WERI-Rb-1 (cell line): ENCODE measurements at regions not wholly inside any gene's neighbourhood (a gene's known extent, or its start where the extent isn't known, plus 50 kb on each side); places are given as distances from the start of the nearest gene placed in this dataset.

ENCODE experiments used
- DNase-seq: peaks from one replicate; pipeline ENCODE4 v3.0.0-alpha.2; 2020
- H3K27ac ChIP-seq: fragments of 250-450 bp; sonication (Bioruptor Pico); 2 replicates; pipeline ENCODE4 v1.5.1; 2020; ENCODE audit warnings: mild to moderate bottlenecking, moderate library complexity
- H3K27me3 ChIP-seq: fragments of 250-450 bp; sonication (Bioruptor Pico); 2 replicates; pipeline ENCODE4 v1.5.1; 2021; ENCODE audit warnings: mild to moderate bottlenecking, low read depth, moderate library complexity; ENCODE audit not compliant: insufficient read depth, severe bottlenecking
- H3K36me3 ChIP-seq: fragments of 250-450 bp; sonication (Bioruptor Pico); 2 replicates; pipeline ENCODE4 v1.5.1; 2020; ENCODE audit warnings: mild to moderate bottlenecking, moderate library complexity
- H3K4me3 ChIP-seq: 2 replicates; pipeline ENCODE4 v1.5.1; 2011; ENCODE audit warnings: low read depth, mild to moderate bottlenecking, control low read depth, low read length
- H3K9me3 ChIP-seq: fragments of 250-450 bp; sonication (Bioruptor Pico); 2 replicates; pipeline ENCODE4 v1.5.1; 2021; ENCODE audit warnings: mild to moderate bottlenecking, moderate library complexity; ENCODE audit not compliant: severe bottlenecking
- CTCF ChIP-seq: IDR thresholded peaks from 2 replicates; pipeline ENCODE4 v1.5.1; 2011; ENCODE audit warnings: low read depth, mild to moderate bottlenecking, control low read depth, inconsistent platforms, low read length

- Histone ChIP-seq H3K27ac (no peak overlapping the region), H3K4me3 (no peak overlapping the region), H3K27me3 (no peaks in the 10 kb centered on the region), H3K36me3 (no peaks in the 10 kb centered on the region), H3K9me3 (peaks cover 15% of the 10 kb centered on the region)
- TF ChIP-seq CTCF, result no peak
- no peak for DNase-seq
These were observed 78.4 kb upstream of the PRR23E start for GRCh38 chr3:127114337-127115070.

- no peak for TF ChIP-seq CTCF
- Histone ChIP-seq H3K27me3 (no peaks in the 10 kb centered on the region), H3K27ac (no peak overlapping the region), H3K9me3 (peaks cover 15% of the 10 kb centered on the region), H3K36me3 (no peaks in the 10 kb centered on the region), H3K4me3 (no peak overlapping the region)
- no peak for DNase-seq
These were observed 77.1 kb upstream of the PRR23E start for GRCh38 chr3:127115691-127116351.

- no peak for TF ChIP-seq CTCF
- no peak for DNase-seq
- H3K4me3 ChIP-seq, result no peak overlapping the region
- no peaks in the 10 kb centered on the region for H3K27me3 ChIP-seq
- H3K27ac ChIP-seq, result no peak overlapping the region
- H3K9me3 ChIP-seq, result no peaks in the 10 kb centered on the region
- no peaks in the 10 kb centered on the region for H3K36me3 ChIP-seq
These were observed 74.6 kb upstream of the PRR23E start for GRCh38 chr3:127118366-127118765.

- Histone ChIP-seq H3K27me3 (no peaks in the 10 kb centered on the region), H3K4me3 (no peak overlapping the region), H3K36me3 (no peaks in the 10 kb centered on the region), H3K27ac (no peak overlapping the region), H3K9me3 (no peaks in the 10 kb centered on the region)
- no peak for TF ChIP-seq CTCF
- no peak for DNase-seq
These were observed 73.1 kb upstream of the PRR23E start for GRCh38 chr3:127119693-127120464.

GRCh38 chr3:127120851-127121647 is 71.9 kb upstream of the PRR23E start:
- H3K27ac ChIP-seq, result no peak overlapping the region
- no peak overlapping the region for H3K4me3 ChIP-seq
- DNase-seq, result no peak
- no peaks in the 10 kb centered on the region for H3K27me3 ChIP-seq
- no peaks in the 10 kb centered on the region for H3K9me3 ChIP-seq
- no peaks in the 10 kb centered on the region for H3K36me3 ChIP-seq
- no peak for TF ChIP-seq CTCF
